RWPE1 (cell line): ENCODE measurements at regions not wholly inside any gene's neighbourhood (a gene's known extent, or its start where the extent isn't known, plus 50 kb on each side); places are given as distances from the start of the nearest gene placed in this dataset.

Source experiments
- CTCF ChIA-PET: fragments of 350-600 bp; sonication (Branson Sonifier 250); formaldehyde crosslinking; extraction: SDS; loops from one replicate; lab custom pipeline; 2021; lab: Yijun Ruan, JAX
- POLR2A ChIA-PET: fragments of 400-600 bp; formaldehyde crosslinking; extraction: SDS; loops from one replicate; lab custom pipeline; 2020; ENCODE audit warnings: antibody characterized with exemption; ENCODE audit not compliant: low non-redundant PET; lab: Yijun Ruan, JAX
- DNase-seq: peaks from one replicate; pipeline ENCODE4 v3.0.0; 2012; ENCODE audit warnings: low spot score
- H3K27ac ChIP-seq: fragments of 450-650 bp; 2 replicates; pipeline ENCODE4 v1.5.1; 2017
- CTCF ChIP-seq: fragments of 450-650 bp; conservative IDR thresholded peaks from 2 replicates; pipeline ENCODE4 v1.5.1; 2017; ENCODE audit warnings: low read depth, mild to moderate bottlenecking

GRCh38 chr2:128425216-128425615, 106.5 kb upstream of the HS6ST1 start:
- no peak for DNase-seq
- CTCF ChIA-PET: interaction anchor here (0.6 kb wide), 1 partner anchor 204 kb away, joined by 3 read pairs; no protein-coding TSS in a partner anchor
- no peak overlapping the region for H3K27ac ChIP-seq
- POLR2A ChIA-PET: no interaction called here
- TF ChIP-seq CTCF: no peak

DNA sequence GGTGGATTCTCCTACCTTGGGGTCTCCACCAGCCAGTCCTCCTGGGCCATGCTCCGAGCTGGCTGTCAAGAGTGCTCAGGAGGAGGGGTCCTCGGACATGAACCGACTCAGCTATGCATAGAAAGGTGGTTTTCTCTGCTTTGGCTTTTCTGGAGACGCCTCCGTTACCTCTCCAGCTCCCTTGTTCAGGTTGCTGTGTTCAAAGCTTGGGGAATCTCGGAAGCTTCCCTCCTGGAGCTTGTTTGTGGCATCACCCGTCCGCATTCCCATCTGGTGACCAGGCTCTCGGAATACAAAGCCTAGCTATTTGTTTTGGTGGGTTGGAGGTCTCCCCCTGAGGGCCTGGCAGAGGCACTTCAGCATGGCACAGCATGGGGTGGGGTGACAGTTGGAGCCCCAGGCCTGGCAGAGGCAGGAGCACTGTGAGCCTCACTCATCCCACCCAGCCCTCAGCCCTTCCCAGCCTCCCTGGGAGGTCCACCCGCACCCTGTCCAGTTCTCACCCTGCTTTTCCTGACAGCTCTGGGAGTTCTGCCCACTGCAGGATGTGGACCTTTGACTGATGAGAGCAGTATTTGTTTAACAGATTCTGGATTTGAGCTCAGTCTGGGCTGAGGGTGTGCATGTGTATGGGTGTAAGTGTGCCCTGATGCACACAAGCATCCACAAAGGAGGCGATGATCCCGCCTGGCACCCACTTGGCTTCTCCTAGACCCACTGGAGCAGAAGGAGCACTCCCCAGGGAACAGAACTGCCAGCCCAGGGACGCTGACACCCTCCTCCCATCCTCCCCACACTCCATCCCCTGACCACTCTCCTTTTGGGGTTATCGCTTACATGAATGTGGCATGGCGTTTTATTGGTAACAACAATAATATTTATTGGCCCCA, 107.3 kb upstream of the HS6ST1 start:
- no peak for DNase-seq
- POLR2A ChIA-PET: no interaction called here
- CTCF ChIA-PET: interaction anchor here (0.6 kb wide), 1 partner anchor 203 kb away, joined by 3 read pairs; no protein-coding TSS in a partner anchor
- TF ChIP-seq CTCF: no peak
- H3K27ac ChIP-seq: no peak overlapping the region

DNA sequence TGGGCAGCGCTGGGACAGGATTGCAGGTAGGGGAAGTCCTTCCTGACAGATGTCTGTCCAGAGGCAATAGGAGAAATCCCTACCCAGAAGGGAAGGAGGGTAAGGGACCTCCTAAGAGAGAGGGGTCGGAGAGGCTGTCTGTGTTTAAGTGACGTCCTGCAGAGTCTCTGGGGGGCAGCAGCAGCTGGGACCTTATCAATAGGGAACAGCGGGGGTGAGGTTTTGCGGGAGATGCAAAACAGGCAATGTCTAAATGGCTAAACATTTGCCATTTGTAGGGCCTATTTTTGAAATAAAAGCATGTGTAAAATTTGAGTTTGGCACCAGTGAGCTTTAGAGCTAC, 108.7 kb upstream of the HS6ST1 start:
- ChIA-PET POLR2A (no interaction called here), CTCF (no interaction called here)
- no peak for DNase-seq
- no peak for TF ChIP-seq CTCF
- H3K27ac ChIP-seq: no peak overlapping the region

- DNase-seq: no peak
- ChIA-PET POLR2A (no interaction called here), CTCF (interaction anchor here (0.6 kb wide), 1 partner anchor 669 kb away, joined by 3 read pairs; no protein-coding TSS in a partner anchor)
- TF ChIP-seq CTCF: no peak
- H3K27ac ChIP-seq: no peak overlapping the region
Measured at GRCh38 chr2:128428415-128428814, 109.7 kb upstream of the HS6ST1 start.

DNA sequence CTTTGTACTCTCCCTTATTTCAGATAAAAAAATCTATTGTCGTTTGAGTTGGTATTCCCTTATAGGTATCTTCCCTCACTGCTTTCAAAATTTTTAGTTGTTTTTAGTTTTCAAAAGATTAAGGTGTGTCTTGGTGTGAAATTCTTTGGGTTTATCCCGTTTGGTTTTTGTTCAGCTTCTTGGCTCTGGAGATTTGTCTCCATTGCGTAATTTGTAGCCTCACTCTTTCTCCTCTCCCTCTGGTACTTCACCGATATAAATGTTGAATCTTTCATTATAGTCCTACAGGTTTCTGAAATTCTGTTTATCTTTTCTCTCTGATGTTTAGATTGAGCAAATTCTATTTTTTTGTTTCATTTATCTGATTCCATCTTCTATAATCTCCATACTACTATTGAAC, 113.8 kb upstream of the HS6ST1 start:
- no peak overlapping the region for H3K27ac ChIP-seq
- CTCF ChIA-PET: no interaction called here
- TF ChIP-seq CTCF: no peak
- POLR2A ChIA-PET: no interaction called here
- no peak for DNase-seq

DNA sequence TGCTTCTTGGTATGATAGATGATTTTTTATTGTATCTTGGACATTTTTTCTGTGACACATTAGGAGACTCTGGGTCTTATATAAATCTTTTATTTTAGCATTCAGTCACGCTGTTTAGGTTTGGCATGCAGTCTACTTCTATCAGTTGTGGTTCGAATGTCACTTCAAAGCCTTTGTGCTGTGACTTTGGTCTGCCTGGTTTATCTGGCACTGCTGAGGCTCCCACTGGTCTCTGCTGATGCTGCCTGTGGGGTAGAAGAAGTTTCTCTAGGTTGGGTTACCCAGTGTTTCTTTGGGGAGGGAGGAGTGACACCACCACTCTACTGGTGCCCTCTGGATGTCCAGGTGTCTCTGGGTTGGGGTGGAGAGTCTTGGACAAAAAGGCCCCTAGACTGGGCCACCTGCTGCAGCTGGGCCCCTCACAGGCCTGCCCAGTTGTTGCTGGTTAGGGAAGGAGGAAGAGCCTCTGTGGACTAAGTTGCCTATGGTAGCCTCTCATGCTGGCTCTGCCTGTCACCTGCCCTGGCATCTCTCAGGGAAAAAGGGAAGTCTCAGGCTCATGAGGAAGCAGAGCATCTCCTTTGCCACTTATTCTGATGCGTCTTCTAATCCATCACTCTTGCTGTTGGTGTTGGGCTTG, 115.4 kb upstream of the HS6ST1 start:
- CTCF ChIA-PET: no interaction called here
- DNase-seq: no peak
- TF ChIP-seq CTCF: no peak
- POLR2A ChIA-PET: no interaction called here
- H3K27ac ChIP-seq: no peak overlapping the region
